IMR-90 (cell line): ENCODE measurements at regions not wholly inside any gene's neighbourhood (a gene's known extent, or its start where the extent isn't known, plus 50 kb on each side); places are given as distances from the start of the nearest gene placed in this dataset.

ENCODE experiments used
- ATAC-seq: fragments of 200-7000 bp; cut with Tn5 transposase; 2 replicates; pipeline ENCODE4 v1.9.1; 2020; ENCODE audit warnings: low read depth, mild to moderate bottlenecking, moderate library complexity
- BruUV-seq: library from RNA; stranded (reverse); fragments of 400-500 nt; replicated peaks from 2 replicates; lab custom pipeline; 2021; lab: Mats Ljungman, UMichigan
- CTCF ChIA-PET: fragments of 300-600 bp; formaldehyde crosslinking; extraction: SDS; loops from one replicate; lab custom pipeline; 2021; ENCODE audit warnings: antibody characterized with exemption; lab: Yijun Ruan, JAX
- POLR2A ChIA-PET: fragments of 300-600 bp; sonication (Branson Sonifier 250); formaldehyde crosslinking; loops from one replicate; lab custom pipeline; 2022; ENCODE audit warnings: antibody characterized with exemption; ENCODE audit not compliant: unreplicated experiment; lab: Charles Lee
- DNase-seq: peaks from one replicate; pipeline ENCODE4 v3.0.0; 2013
- H2AFZ ChIP-seq: replicated peaks from 2 replicates; pipeline ENCODE3; 2013; ENCODE audit warnings: low read length, mild to moderate bottlenecking; ENCODE audit not compliant: poor library complexity
- H2AK5ac ChIP-seq: 2 replicates; pipeline ENCODE4 v1.6.1; 2013; ENCODE audit warnings: low read depth, low read length, inconsistent platforms
- H2AK9ac ChIP-seq: replicated peaks from 2 replicates; pipeline ENCODE3; 2013; ENCODE audit warnings: mild to moderate bottlenecking, low read depth, low read length, moderate library complexity; ENCODE audit not compliant: poor library complexity
- H2BK120ac ChIP-seq: 2 replicates; pipeline ENCODE4 v1.6.1; 2013; ENCODE audit warnings: low read depth, low read length, inconsistent platforms
- H2BK15ac ChIP-seq: 3 replicates; pipeline ENCODE4 v1.6.1; 2013; ENCODE audit warnings: low read depth, low read length, inconsistent platforms
- H2BK20ac ChIP-seq: 2 replicates; pipeline ENCODE4 v1.6.1; 2013; ENCODE audit warnings: low read depth, mild to moderate bottlenecking, inconsistent platforms, low read length, moderate library complexity
- H2BK5ac ChIP-seq: 2 replicates; pipeline ENCODE4 v1.6.1; 2013; ENCODE audit warnings: mild to moderate bottlenecking, low read depth, low read length, inconsistent platforms; ENCODE audit not compliant: poor library complexity, severe bottlenecking
- H3K14ac ChIP-seq: replicated peaks from 2 replicates; pipeline ENCODE4 v1.6.1; 2013; ENCODE audit warnings: low read depth, low read length, inconsistent platforms
- H3K18ac ChIP-seq: 2 replicates; pipeline ENCODE4 v1.6.1; 2013; ENCODE audit warnings: low read depth, low read length, control low read depth
- H3K23ac ChIP-seq: 2 replicates; pipeline ENCODE4 v1.6.1; 2013; ENCODE audit warnings: low read depth, low read length, inconsistent platforms
- H3K27ac ChIP-seq: 2 replicates; pipeline ENCODE4 v1.5.1; 2013; ENCODE audit warnings: mild to moderate bottlenecking, control low read depth, low read length; ENCODE audit not compliant: insufficient read depth
- H3K27me3 ChIP-seq: 2 replicates; pipeline ENCODE4 v1.6.1; 2013; ENCODE audit warnings: low read length; ENCODE audit not compliant: control insufficient read depth, insufficient read depth
- H3K36me3 ChIP-seq: 2 replicates; pipeline ENCODE4 v1.6.1; 2013; ENCODE audit warnings: low read length, mixed read lengths; ENCODE audit not compliant: control insufficient read depth, insufficient read depth
- H3K4ac ChIP-seq: 2 replicates; pipeline ENCODE4 v1.6.1; 2013; ENCODE audit warnings: low read depth, low read length, inconsistent platforms
- H3K4me1 ChIP-seq: 2 replicates; pipeline ENCODE4 v1.6.1; 2013; ENCODE audit warnings: low read length, mixed read lengths; ENCODE audit not compliant: control insufficient read depth, insufficient read depth
- H3K4me2 ChIP-seq: 2 replicates; pipeline ENCODE4 v1.6.1; 2013; ENCODE audit warnings: low read depth, mild to moderate bottlenecking, control low read depth, low read length, moderate library complexity
- H3K4me3 ChIP-seq: 2 replicates; pipeline ENCODE4 v1.5.1; 2013; ENCODE audit warnings: low read depth, mild to moderate bottlenecking, control low read depth, low read length, moderate library complexity; ENCODE audit not compliant: insufficient read depth
- H3K56ac ChIP-seq: 2 replicates; pipeline ENCODE4 v1.6.1; 2013; ENCODE audit warnings: low read length, inconsistent platforms; ENCODE audit not compliant: insufficient read depth; ENCODE audit errors: extremely low read depth
- H3K79me1 ChIP-seq, 2 experiments: 2 replicates each; pipeline ENCODE4 v1.6.1; 2013; ENCODE audit warnings: low read length in 2 of 2, inconsistent platforms in 1 of 2, low read depth in 1 of 2
- H3K9ac ChIP-seq: 2 replicates; pipeline ENCODE4 v1.6.1; 2013; ENCODE audit warnings: low read depth, low read length, control low read depth
- H3K9me1 ChIP-seq: 2 replicates; pipeline ENCODE4 v1.6.1; 2013; ENCODE audit warnings: low read length, inconsistent platforms; ENCODE audit not compliant: insufficient read depth
- H3K9me3 ChIP-seq: 2 replicates; pipeline ENCODE4 v1.6.1; 2013; ENCODE audit warnings: low read length; ENCODE audit not compliant: control insufficient read depth, insufficient read depth
- H4K20me1 ChIP-seq: 2 replicates; pipeline ENCODE4 v1.6.1; 2013; ENCODE audit warnings: low read length, inconsistent platforms; ENCODE audit not compliant: insufficient read depth
- H4K5ac ChIP-seq: 2 replicates; pipeline ENCODE4 v1.6.1; 2013; ENCODE audit warnings: mild to moderate bottlenecking, low read depth, low read length, control low read depth
- H4K8ac ChIP-seq, 2 experiments: 2 replicates each; pipeline ENCODE4 v1.6.1; 2013; ENCODE audit warnings: low read depth in 2 of 2, low read length in 2 of 2, control low read depth in 1 of 2, inconsistent platforms in 1 of 2
- H4K91ac ChIP-seq: 2 replicates; pipeline ENCODE4 v1.6.1; 2013; ENCODE audit warnings: low read depth, low read length, inconsistent platforms; ENCODE audit not compliant: insufficient read depth
- MAZ ChIP-seq: IDR thresholded peaks from 2 replicates; pipeline ENCODE4 v1.6.1; 2012; ENCODE audit warnings: low read depth, mild to moderate bottlenecking, low read length, improper control_type of control experiment, moderate library complexity, borderline replicate concordance
- MXI1 ChIP-seq: IDR thresholded peaks from 2 replicates; pipeline ENCODE4 v1.6.1; 2012; ENCODE audit warnings: low read depth, mild to moderate bottlenecking, low read length, moderate library complexity, borderline replicate concordance
- RAD21 ChIP-seq: IDR thresholded peaks from 2 replicates; pipeline ENCODE4 v1.6.1; 2012; ENCODE audit warnings: low read length, improper control_type of control experiment
- WGBS, 2 experiments: methylation state at CpG; one replicate each; pipeline versions ENCODE4 v1.1.5 to v1.1.7; 2013; ENCODE audit warnings: missing lambda C conversion rate in 2 of 2; ENCODE audit not compliant: insufficient read length in 1 of 2; ENCODE audit errors: extremely low coverage in 2 of 2; 5-methylcytosine and 5-hydroxymethylcytosine counted together
- dilution Hi-C: fragments of 300-500 bp; cut with HindIII; formaldehyde crosslinking; loops from one replicate; pipeline ENCODE4 v1.14.3; 2018; ENCODE audit warnings: low sequenced_read_pairs; ENCODE audit not compliant: unreplicated experiment
- in situ Hi-C: fragments of 300-500 bp; cut with MboI; formaldehyde crosslinking; loops from 3 replicates; pipeline ENCODE4 v1.14.3; 2019; ENCODE audit warnings: low sequenced_read_pairs, inconsistent platforms, mixed read lengths
- intact Hi-C: fragments of 100-400 bp; cut with micrococcal nuclease; formaldehyde crosslinking; loops from 2 replicates; pipeline ENCODE4 v1.10.0; 2022
- TF ChIP-seq, protein P1 (sequence below): fragments of 150-350 bp; IDR thresholded peaks from 2 replicates; pipeline ENCODE4 v1.6.1; 2016; ENCODE audit warnings: low read depth, mild to moderate bottlenecking, low read length, moderate library complexity, borderline replicate concordance

- Histone ChIP-seq H3K4me1 (no peaks in the 10 kb centered on the region), H4K91ac (no peak overlapping the region), H3K4me3 (no peak overlapping the region), H3K18ac (no peak overlapping the region), H3K14ac (no peak overlapping the region), H2BK15ac (no peak overlapping the region), H2AK9ac (no peak overlapping the region), H3K23ac (no peak overlapping the region), H3K27ac (no peak overlapping the region), H2BK5ac (no peak overlapping the region), H3K9me1 (no peaks in the 10 kb centered on the region), H3K9ac (no peak overlapping the region), H3K79me1 (no peaks in the 10 kb centered on the region), H3K4ac (no peak overlapping the region), H4K5ac (no peak overlapping the region), H2BK120ac (no peak overlapping the region), H4K20me1 (no peaks in the 10 kb centered on the region), H3K4me2 (no peak overlapping the region), H3K9me3 (no peaks in the 10 kb centered on the region), H2AK5ac (no peak overlapping the region), H3K56ac (no peak overlapping the region), H3K36me3 (no peaks in the 10 kb centered on the region), H3K27me3 (no peaks in the 10 kb centered on the region; the same call in 1 of the 2 replicates), H2AFZ (no peak overlapping the region), H4K8ac (no peak overlapping the region), H2BK20ac (no peak overlapping the region)
- in situ Hi-C loops: no loop called here
- no TSS peak for BruUV-seq
- DNase-seq (no peak), ATAC-seq (no peak)
- TF ChIP-seq RAD21 (no peak), MAZ (no peak), MXI1 (no peak)
- TF ChIP-seq, protein P1, sequence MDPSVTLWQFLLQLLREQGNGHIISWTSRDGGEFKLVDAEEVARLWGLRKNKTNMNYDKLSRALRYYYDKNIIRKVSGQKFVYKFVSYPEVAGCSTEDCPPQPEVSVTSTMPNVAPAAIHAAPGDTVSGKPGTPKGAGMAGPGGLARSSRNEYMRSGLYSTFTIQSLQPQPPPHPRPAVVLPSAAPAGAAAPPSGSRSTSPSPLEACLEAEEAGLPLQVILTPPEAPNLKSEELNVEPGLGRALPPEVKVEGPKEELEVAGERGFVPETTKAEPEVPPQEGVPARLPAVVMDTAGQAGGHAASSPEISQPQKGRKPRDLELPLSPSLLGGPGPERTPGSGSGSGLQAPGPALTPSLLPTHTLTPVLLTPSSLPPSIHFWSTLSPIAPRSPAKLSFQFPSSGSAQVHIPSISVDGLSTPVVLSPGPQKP: no peak
- dilution Hi-C loops: no loop called here
- intact Hi-C loops: no loop called here
- CTCF ChIA-PET: no interaction called here
- POLR2A ChIA-PET: no interaction called here
- no CpG with 5 or more reads among the region's 1 CpG for WGBS, 2 experiments
Observed at GRCh38 chrX:65878456-65878855, 161.4 kb downstream of the VSIG4 start.
